Neural progenitor cell (in vitro differentiated cells): ENCODE measurements at regions not wholly inside any gene's neighbourhood (a gene's known extent, or its start where the extent isn't known, plus 50 kb on each side); places are given as distances from the start of the nearest gene placed in this dataset.
A peak's percentile ranks its signal among the peaks of the same experiment; 100 is the strongest.

ENCODE experiments used
- DNase-seq: peaks from one replicate; pipeline ENCODE4 v3.0.0-alpha.2; 2016; ENCODE audit warnings: low spot score
- H2AFZ ChIP-seq: fragments of 200-600 bp; sonication (generic); replicated peaks from 2 replicates; pipeline ENCODE4 v1.6.1; 2016; ENCODE audit warnings: antibody characterized with exemption
- H3F3A ChIP-seq: fragments of 200-600 bp; sonication (generic); 2 replicates; pipeline ENCODE4 v1.6.1; 2016; ENCODE audit warnings: antibody characterized with exemption, low read depth
- H3K27ac ChIP-seq: fragments of 200-600 bp; sonication (generic); 2 replicates; pipeline ENCODE4 v1.5.1; 2016; ENCODE audit warnings: mild to moderate bottlenecking
- H3K27me3 ChIP-seq: fragments of 200-600 bp; sonication (generic); 2 replicates; pipeline ENCODE4 v1.6.1; 2016; ENCODE audit warnings: mild to moderate bottlenecking, moderate library complexity
- H3K36me3 ChIP-seq: fragments of 200-600 bp; sonication (generic); 2 replicates; pipeline ENCODE4 v1.5.1; 2016
- H3K4me1 ChIP-seq: fragments of 200-600 bp; sonication (generic); 2 replicates; pipeline ENCODE4 v1.6.1; 2016; ENCODE audit warnings: mixed run types
- H3K4me2 ChIP-seq: fragments of 200-600 bp; sonication (generic); 2 replicates; pipeline ENCODE4 v1.6.1; 2016
- H3K4me3 ChIP-seq: fragments of 200-600 bp; sonication (generic); 2 replicates; pipeline ENCODE4 v1.5.1; 2016
- H3K79me2 ChIP-seq: fragments of 200-600 bp; sonication (generic); 2 replicates; pipeline ENCODE4 v1.6.1; 2016; ENCODE audit warnings: low read depth
- H3K9ac ChIP-seq: fragments of 200-600 bp; sonication (generic); 2 replicates; pipeline ENCODE4 v1.6.1; 2016
- H3K9me3 ChIP-seq: fragments of 200-600 bp; sonication (generic); 2 replicates; pipeline ENCODE4 v1.5.1; 2016; ENCODE audit warnings: low read depth
- H4K20me1 ChIP-seq: fragments of 200-600 bp; sonication (generic); 2 replicates; pipeline ENCODE4 v1.6.1; 2016; ENCODE audit warnings: low read depth
- H3K27ac Mint-ChIP-seq: 3 replicates; pipeline ENCODE4 v1.8.0; 2021; ENCODE audit warnings: mixed read lengths
- H3K27me3 Mint-ChIP-seq: 2 replicates; pipeline ENCODE4 v1.8.0; 2022; ENCODE audit warnings: low read depth, mild to moderate bottlenecking, inconsistent platforms, moderate library complexity, mixed read lengths; ENCODE audit not compliant: insufficient read depth
- H3K36me3 Mint-ChIP-seq: 3 replicates; pipeline ENCODE4 v1.8.0; 2021; ENCODE audit warnings: mixed read lengths
- H3K4me1 Mint-ChIP-seq: 3 replicates; pipeline ENCODE4 v1.8.0; 2021; ENCODE audit warnings: mixed read lengths
- H3K4me3 Mint-ChIP-seq: 3 replicates; pipeline ENCODE4 v1.8.0; 2021; ENCODE audit warnings: mild to moderate bottlenecking, moderate library complexity, mixed read lengths
- H3K9me3 Mint-ChIP-seq: 3 replicates; pipeline ENCODE4 v1.8.0; 2020; ENCODE audit warnings: mixed read lengths
- EZH2 ChIP-seq: fragments of 200-600 bp; sonication (generic); IDR thresholded peaks from 2 replicates; pipeline ENCODE4 v1.6.1; 2017; ENCODE audit warnings: antibody characterized with exemption, mild to moderate bottlenecking, moderate library complexity
- EZH2phosphoT487 ChIP-seq: fragments of 200-600 bp; sonication (generic); IDR thresholded peaks from 2 replicates; pipeline ENCODE4 v1.6.1; 2017; ENCODE audit warnings: antibody characterized with exemption
- TF ChIP-seq, protein P1 (sequence below): fragments of 200-600 bp; sonication (generic); IDR thresholded peaks from 2 replicates; pipeline ENCODE4 v1.5.1; 2017; ENCODE audit warnings: antibody characterized with exemption, mild to moderate bottlenecking

DNA sequence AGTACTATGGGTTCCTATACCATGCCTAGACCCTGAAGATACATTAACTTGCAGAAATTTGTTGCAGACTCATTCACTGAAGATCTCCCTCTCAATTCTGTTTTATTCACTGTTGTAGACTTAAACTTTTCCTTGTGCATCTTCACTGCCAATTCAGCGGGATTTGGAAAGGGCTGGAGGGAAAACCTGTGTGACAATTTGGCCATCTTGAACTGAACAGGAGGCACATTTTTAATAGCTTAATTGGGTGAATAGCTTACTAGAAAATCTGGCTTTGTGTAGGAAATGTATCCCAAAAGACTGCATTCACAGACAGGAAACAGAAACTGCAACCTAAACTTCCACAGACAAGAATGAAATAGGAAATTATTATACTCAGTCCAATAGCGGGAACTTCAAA lies 512.3 kb downstream of the XIRP2 start:
- Mint-ChIP-seq H3K36me3 (peaks cover 14% of the 10 kb centered on the region), H3K27ac (no peak overlapping the region), H3K9me3 (peaks cover 21% of the 10 kb centered on the region), H3K4me3 (no peak overlapping the region), H3K27me3 (no peaks in the 10 kb centered on the region), H3K4me1 (peaks cover under 1% of the 10 kb centered on the region)
- H3K79me2 ChIP-seq: no peaks in the 10 kb centered on the region
- no peaks in the 10 kb centered on the region for H3F3A ChIP-seq
- no peaks in the 10 kb centered on the region for H4K20me1 ChIP-seq
- no peaks in the 10 kb centered on the region for H3K36me3 ChIP-seq
- H2AFZ ChIP-seq: no peak overlapping the region
- no peak overlapping the region for H3K4me2 ChIP-seq
- H3K9ac ChIP-seq: no peak overlapping the region
- no peaks in the 10 kb centered on the region for H3K27me3 ChIP-seq
- H3K4me3 ChIP-seq: no peak overlapping the region
- H3K4me1 ChIP-seq: no peaks in the 10 kb centered on the region
- DNase-seq: no peak
- H3K27ac ChIP-seq: no peak overlapping the region
- TF ChIP-seq, protein P1, sequence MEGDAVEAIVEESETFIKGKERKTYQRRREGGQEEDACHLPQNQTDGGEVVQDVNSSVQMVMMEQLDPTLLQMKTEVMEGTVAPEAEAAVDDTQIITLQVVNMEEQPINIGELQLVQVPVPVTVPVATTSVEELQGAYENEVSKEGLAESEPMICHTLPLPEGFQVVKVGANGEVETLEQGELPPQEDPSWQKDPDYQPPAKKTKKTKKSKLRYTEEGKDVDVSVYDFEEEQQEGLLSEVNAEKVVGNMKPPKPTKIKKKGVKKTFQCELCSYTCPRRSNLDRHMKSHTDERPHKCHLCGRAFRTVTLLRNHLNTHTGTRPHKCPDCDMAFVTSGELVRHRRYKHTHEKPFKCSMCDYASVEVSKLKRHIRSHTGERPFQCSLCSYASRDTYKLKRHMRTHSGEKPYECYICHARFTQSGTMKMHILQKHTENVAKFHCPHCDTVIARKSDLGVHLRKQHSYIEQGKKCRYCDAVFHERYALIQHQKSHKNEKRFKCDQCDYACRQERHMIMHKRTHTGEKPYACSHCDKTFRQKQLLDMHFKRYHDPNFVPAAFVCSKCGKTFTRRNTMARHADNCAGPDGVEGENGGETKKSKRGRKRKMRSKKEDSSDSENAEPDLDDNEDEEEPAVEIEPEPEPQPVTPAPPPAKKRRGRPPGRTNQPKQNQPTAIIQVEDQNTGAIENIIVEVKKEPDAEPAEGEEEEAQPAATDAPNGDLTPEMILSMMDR: no peak
- no peak for TF ChIP-seq EZH2phosphoT487
- TF ChIP-seq EZH2: no peak
- peaks cover 4% of the 10 kb centered on the region for H3K9me3 ChIP-seq

DNA sequence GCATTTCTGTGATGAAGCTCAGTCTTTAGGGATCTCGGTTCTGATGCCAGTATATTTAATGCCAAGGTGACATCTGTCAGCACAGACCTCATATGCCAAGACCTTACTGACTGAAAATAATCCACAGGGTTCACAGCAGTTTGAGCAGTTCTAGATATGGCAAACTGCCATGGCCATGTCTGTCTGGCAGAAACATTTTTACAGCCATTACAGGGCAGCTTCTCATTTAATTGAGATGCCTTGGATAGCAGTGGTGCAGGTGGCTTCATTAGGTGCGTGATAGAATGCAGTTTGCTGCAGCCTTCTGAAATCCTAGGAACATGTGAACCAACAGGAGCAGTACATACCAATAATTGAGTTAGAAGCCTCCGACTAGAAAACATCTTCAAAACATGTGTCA lies 510.6 kb downstream of the XIRP2 start:
- Histone ChIP-seq H2AFZ (no peak overlapping the region), H3K27ac (no peak overlapping the region), H3F3A (no peaks in the 10 kb centered on the region), H3K4me3 (no peak overlapping the region), H3K4me2 (no peak overlapping the region), H3K4me1 (no peaks in the 10 kb centered on the region), H3K9ac (no peak overlapping the region), H3K79me2 (no peaks in the 10 kb centered on the region), H4K20me1 (no peaks in the 10 kb centered on the region), H3K36me3 (no peaks in the 10 kb centered on the region), H3K9me3 (peaks cover 4% of the 10 kb centered on the region), H3K27me3 (no peaks in the 10 kb centered on the region)
- H3K27ac Mint-ChIP-seq: no peak overlapping the region
- H3K4me1 Mint-ChIP-seq: no peaks in the 10 kb centered on the region
- TF ChIP-seq EZH2phosphoT487 (no peak), EZH2 (no peak)
- TF ChIP-seq, protein P1: no peak
- no peak for DNase-seq
- no peaks in the 10 kb centered on the region for H3K27me3 Mint-ChIP-seq
- H3K9me3 Mint-ChIP-seq: peaks cover 16% of the 10 kb centered on the region
- peaks cover 13% of the 10 kb centered on the region for H3K36me3 Mint-ChIP-seq
- no peak overlapping the region for H3K4me3 Mint-ChIP-seq

DNA sequence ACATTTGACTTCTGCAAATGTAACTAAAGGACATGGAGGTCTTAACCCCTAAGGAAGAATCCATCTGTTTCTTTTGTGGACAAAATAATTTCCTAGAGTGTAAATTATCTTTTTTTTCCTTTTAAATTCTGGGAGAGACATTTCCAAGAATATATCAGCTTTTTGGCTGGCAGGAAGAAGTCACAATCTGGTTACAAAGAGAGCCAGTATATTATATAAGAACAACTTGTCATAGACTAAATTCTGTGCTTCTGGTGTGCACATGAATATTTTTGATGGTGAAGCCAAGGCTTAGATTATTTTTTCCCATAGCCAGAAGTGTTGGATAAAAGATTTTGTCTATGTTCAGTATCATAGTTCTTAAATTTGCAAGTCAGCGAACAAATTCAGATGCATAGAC lies 500.6 kb downstream of the XIRP2 start:
- peak overlapping the region; percentile 57 for H3K4me2 ChIP-seq
- peak overlapping the region; percentile 9 for H3K27ac ChIP-seq
- DNase-seq: no peak
- no peak overlapping the region for H3K9ac ChIP-seq
- Mint-ChIP-seq H3K4me1 (peaks cover 20% of the 10 kb centered on the region), H3K36me3 (peaks cover 4% of the 10 kb centered on the region), H3K27me3 (no peaks in the 10 kb centered on the region), H3K9me3 (peaks cover 16% of the 10 kb centered on the region), H3K4me3 (no peak overlapping the region), H3K27ac (no peak overlapping the region)
- peaks cover 46% of the 10 kb centered on the region for H3F3A ChIP-seq
- no peaks in the 10 kb centered on the region for H4K20me1 ChIP-seq
- H3K27me3 ChIP-seq: no peaks in the 10 kb centered on the region
- H3K36me3 ChIP-seq: no peaks in the 10 kb centered on the region
- H3K4me3 ChIP-seq: no peak overlapping the region
- no peak overlapping the region for H2AFZ ChIP-seq
- no peaks in the 10 kb centered on the region for H3K79me2 ChIP-seq
- H3K9me3 ChIP-seq: no peaks in the 10 kb centered on the region
- no peak for TF ChIP-seq EZH2
- no peak for TF ChIP-seq EZH2phosphoT487
- TF ChIP-seq, protein P1: no peak
- peaks cover 53% of the 10 kb centered on the region for H3K4me1 ChIP-seq
